Liver (tissue), 8 donors: ENCODE measurements at regions not wholly inside any gene's neighbourhood (a gene's known extent, or its start where the extent isn't known, plus 50 kb on each side); places are given as distances from the start of the nearest gene placed in this dataset.
"Not testable (repeated sequence)": the region's sequence is repeated elsewhere in the genome, so short reads cannot be mapped to it uniquely, and the experiment has no call there.

Experiments
- DNase-seq: peaks from one replicate; pipeline ENCODE4 v3.0.0-alpha.2; 2017; ENCODE audit warnings: low spot score
- H3K27ac ChIP-seq, 2 donors: one replicate each; pipeline ENCODE4 v1.7.0; 2013; ENCODE audit warnings: inconsistent platforms in 2 of 2, low read length in 2 of 2, control low read depth in 1 of 2, low read depth in 1 of 2, mild to moderate bottlenecking in 1 of 2
- H3K27me3 ChIP-seq, 4 donors: one replicate each; pipeline versions ENCODE4 v1.6.1 to v1.7.0; 2013; ENCODE audit warnings: low read length in 3 of 4, inconsistent platforms in 1 of 4, mild to moderate bottlenecking in 1 of 4, moderate library complexity in 1 of 4; ENCODE audit not compliant: control insufficient read depth in 4 of 4, insufficient read depth in 4 of 4
- H3K36me3 ChIP-seq, 4 donors: one replicate each; pipeline versions ENCODE4 v1.6.1 to v1.7.0; 2013; ENCODE audit warnings: low read length in 3 of 4, mild to moderate bottlenecking in 3 of 4, low read depth in 1 of 4, moderate library complexity in 1 of 4; ENCODE audit not compliant: control insufficient read depth in 4 of 4, insufficient read depth in 3 of 4
- H3K4me1 ChIP-seq, 4 donors: one replicate each; pipeline versions ENCODE4 v1.6.1 to v1.7.0; 2013; ENCODE audit warnings: low read length in 3 of 4, mild to moderate bottlenecking in 3 of 4, moderate library complexity in 1 of 4; ENCODE audit not compliant: control insufficient read depth in 4 of 4, insufficient read depth in 4 of 4
- H3K4me3 ChIP-seq, 3 donors: one replicate each; pipeline versions ENCODE4 v1.6.1 to v1.7.0; 2013; ENCODE audit warnings: low read length in 3 of 3, control low read depth in 1 of 3, low read depth in 1 of 3, mild to moderate bottlenecking in 1 of 3
- H3K9ac ChIP-seq, 2 donors: one replicate each; pipeline ENCODE4 v1.7.0; 2013; ENCODE audit warnings: low read length in 2 of 2, mild to moderate bottlenecking in 2 of 2, moderate library complexity in 2 of 2, control low read depth in 1 of 2, low read depth in 1 of 2
- H3K9me3 ChIP-seq, 4 donors: one replicate each; pipeline versions ENCODE4 v1.6.1 to v1.7.0; 2013; ENCODE audit warnings: low read length in 3 of 4; ENCODE audit not compliant: control insufficient read depth in 4 of 4
- CTCF ChIP-seq: fragments of 150-350 bp; IDR thresholded peaks from 2 replicates; pipeline ENCODE4 v1.5.1; 2017; ENCODE audit warnings: improper control_type of control experiment, low read depth, low read length; ENCODE audit not compliant: missing input control
- EGR1 ChIP-seq, 2 donors: IDR thresholded peaks; 2 replicates each; pipeline ENCODE4 v1.6.1; 2016 to 2018; ENCODE audit warnings: antibody characterized with exemption in 2 of 2, low read depth in 2 of 2
- FOXA2 ChIP-seq: IDR thresholded peaks from 2 replicates; pipeline ENCODE4 v1.6.1; 2016; ENCODE audit warnings: antibody characterized with exemption
- GABPA ChIP-seq, 2 donors: IDR thresholded peaks in 1 of 2; conservative IDR thresholded peaks in 1 of 2; 2 replicates each; pipeline ENCODE4 v1.6.1; 2016; ENCODE audit warnings: antibody characterized with exemption in 2 of 2, mild to moderate bottlenecking in 1 of 2, moderate library complexity in 1 of 2
- HNF4A ChIP-seq, 2 donors: conservative IDR thresholded peaks; 2 replicates each; pipeline ENCODE4 v1.6.1; 2016; ENCODE audit warnings: antibody characterized with exemption in 2 of 2, mild to moderate bottlenecking in 2 of 2
- HNF4G ChIP-seq: IDR thresholded peaks from 2 replicates; pipeline ENCODE4 v1.6.1; 2016; ENCODE audit warnings: antibody characterized with exemption
- RAD21 ChIP-seq, 2 donors: IDR thresholded peaks; 2 replicates each; pipeline ENCODE4 v1.6.1; 2016; ENCODE audit warnings: antibody characterized with exemption in 2 of 2, mild to moderate bottlenecking in 2 of 2
- TAF1 ChIP-seq: conservative IDR thresholded peaks from 2 replicates; pipeline ENCODE4 v1.6.1; 2016; ENCODE audit warnings: antibody characterized with exemption, mild to moderate bottlenecking
- WGBS: extraction: QIAGEN DNeasy Blood & Tissue Kit; methylation state at CpG from one replicate; pipeline ENCODE4 v1.1.7; 2013; 5-methylcytosine and 5-hydroxymethylcytosine counted together
- TF ChIP-seq, protein P1 (sequence below): IDR thresholded peaks from 2 replicates; pipeline ENCODE4 v1.6.1; 2016; ENCODE audit warnings: antibody characterized with exemption
- TF ChIP-seq, protein P2 (sequence below): IDR thresholded peaks from 2 replicates; pipeline ENCODE4 v1.6.1; 2016; ENCODE audit warnings: antibody characterized with exemption, mild to moderate bottlenecking
- donor health status: healthy.
- donor health status: healthy.
- donor health status: healthy.
- donor health status: healthy.
- donor health status: healthy.

DNA sequence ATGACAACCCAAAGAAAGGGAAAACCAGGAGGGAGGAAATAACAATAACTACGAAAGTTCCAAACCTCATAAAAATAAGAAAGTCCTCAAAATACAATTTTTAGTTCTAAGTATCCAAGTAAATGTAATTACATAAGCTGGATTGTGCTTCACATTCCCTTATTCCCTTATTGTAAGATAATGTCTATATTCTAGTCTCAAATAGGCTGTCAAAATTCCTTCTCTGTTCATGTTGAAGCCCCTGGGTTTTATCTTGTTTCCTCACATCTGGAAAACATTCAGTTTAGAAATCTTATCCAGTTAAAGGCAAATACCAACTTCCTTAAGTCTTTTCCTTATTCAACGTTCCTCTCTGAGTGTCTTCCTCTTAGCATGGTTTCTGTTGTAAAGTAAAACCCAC is 282.3 kb downstream of the CD109 start (continued):
- TF ChIP-seq, protein P1, sequence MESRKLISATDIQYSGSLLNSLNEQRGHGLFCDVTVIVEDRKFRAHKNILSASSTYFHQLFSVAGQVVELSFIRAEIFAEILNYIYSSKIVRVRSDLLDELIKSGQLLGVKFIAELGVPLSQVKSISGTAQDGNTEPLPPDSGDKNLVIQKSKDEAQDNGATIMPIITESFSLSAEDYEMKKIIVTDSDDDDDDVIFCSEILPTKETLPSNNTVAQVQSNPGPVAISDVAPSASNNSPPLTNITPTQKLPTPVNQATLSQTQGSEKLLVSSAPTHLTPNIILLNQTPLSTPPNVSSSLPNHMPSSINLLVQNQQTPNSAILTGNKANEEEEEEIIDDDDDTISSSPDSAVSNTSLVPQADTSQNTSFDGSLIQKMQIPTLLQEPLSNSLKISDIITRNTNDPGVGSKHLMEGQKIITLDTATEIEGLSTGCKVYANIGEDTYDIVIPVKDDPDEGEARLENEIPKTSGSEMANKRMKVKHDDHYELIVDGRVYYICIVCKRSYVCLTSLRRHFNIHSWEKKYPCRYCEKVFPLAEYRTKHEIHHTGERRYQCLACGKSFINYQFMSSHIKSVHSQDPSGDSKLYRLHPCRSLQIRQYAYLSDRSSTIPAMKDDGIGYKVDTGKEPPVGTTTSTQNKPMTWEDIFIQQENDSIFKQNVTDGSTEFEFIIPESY, result no peak
- no peak for TF ChIP-seq CTCF
- no peak for TF ChIP-seq EGR1 (IDR thresholded peaks at IDR 0.05; ENCODE audit: low read depth in 2 of 2)
- TF ChIP-seq RAD21 (IDR thresholded peaks at IDR 0.05), result no peak
- no peak for TF ChIP-seq GABPA (IDR thresholded peaks at IDR 0.05 in 1 of 2, conservative IDR thresholded peaks at IDR 0.05 in 1 of 2)
- no peak for TF ChIP-seq HNF4G

GRCh38 chr6:73972518-73972917 is 276.5 kb downstream of the CD109 start:
- H3K4me1 ChIP-seq, H3K27ac ChIP-seq, H3K36me3 ChIP-seq, H3K27me3 ChIP-seq, H3K9ac ChIP-seq, DNase-seq, H3K4me3 ChIP-seq, H3K9me3 ChIP-seq: not testable (repeated sequence)
- WGBS, result 91% methylated on average over 7 of the region's 7 CpGs

DNA sequence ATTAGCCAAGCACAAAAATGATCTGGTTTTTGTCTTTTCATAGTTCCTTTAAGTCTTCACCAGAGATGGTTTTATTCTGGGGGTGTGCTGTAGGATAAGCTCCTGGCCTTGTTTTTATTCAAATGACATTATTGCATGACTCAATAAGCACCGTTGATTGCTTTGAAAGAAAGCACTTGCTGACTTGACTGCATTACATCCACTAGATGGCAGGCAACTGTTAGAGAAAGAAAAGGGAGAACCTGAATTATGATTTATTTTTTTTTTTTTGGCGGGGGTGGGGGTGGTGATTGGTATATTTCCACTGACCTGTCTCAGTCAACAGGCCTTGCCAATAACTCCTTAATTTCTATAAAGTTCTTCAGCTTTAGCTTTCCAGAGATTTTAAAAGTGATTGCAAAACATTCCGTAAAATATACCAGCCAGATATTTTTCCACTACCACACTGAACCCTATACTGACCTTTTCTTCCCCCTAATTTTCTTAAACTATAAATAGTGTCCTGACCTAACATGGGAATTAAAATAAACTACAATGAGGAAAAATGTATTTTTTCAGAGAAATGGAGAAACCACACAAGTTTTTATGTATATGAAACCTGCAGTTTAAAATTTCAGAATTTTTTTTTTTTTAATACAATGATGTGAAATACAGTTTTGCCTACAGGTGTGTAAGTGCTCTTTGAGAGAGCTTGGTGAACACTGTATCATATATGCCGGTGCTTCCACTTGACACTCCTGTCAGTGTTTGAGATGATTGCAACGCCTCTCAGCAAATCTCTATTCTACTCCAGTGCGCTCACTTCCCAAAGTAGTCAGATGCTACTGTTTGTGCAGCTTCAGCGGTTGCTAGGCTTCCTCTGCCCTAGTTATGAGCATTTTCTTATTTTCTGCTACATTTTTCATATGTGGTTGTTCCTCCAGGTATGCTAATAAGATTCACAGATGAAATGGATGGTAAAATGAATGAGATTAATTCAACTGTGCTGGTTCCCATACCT is 274.3 kb downstream of the CD109 start:
- no peak overlapping the region for H3K4me3 ChIP-seq
- DNase-seq, result no peak
- no peak overlapping the region for H3K9ac ChIP-seq
- no peaks in the 10 kb centered on the region for H3K36me3 ChIP-seq
- no peaks in the 10 kb centered on the region for H3K9me3 ChIP-seq
- H3K4me1 ChIP-seq, result no peaks in the 10 kb centered on the region
- TF ChIP-seq, protein P2, sequence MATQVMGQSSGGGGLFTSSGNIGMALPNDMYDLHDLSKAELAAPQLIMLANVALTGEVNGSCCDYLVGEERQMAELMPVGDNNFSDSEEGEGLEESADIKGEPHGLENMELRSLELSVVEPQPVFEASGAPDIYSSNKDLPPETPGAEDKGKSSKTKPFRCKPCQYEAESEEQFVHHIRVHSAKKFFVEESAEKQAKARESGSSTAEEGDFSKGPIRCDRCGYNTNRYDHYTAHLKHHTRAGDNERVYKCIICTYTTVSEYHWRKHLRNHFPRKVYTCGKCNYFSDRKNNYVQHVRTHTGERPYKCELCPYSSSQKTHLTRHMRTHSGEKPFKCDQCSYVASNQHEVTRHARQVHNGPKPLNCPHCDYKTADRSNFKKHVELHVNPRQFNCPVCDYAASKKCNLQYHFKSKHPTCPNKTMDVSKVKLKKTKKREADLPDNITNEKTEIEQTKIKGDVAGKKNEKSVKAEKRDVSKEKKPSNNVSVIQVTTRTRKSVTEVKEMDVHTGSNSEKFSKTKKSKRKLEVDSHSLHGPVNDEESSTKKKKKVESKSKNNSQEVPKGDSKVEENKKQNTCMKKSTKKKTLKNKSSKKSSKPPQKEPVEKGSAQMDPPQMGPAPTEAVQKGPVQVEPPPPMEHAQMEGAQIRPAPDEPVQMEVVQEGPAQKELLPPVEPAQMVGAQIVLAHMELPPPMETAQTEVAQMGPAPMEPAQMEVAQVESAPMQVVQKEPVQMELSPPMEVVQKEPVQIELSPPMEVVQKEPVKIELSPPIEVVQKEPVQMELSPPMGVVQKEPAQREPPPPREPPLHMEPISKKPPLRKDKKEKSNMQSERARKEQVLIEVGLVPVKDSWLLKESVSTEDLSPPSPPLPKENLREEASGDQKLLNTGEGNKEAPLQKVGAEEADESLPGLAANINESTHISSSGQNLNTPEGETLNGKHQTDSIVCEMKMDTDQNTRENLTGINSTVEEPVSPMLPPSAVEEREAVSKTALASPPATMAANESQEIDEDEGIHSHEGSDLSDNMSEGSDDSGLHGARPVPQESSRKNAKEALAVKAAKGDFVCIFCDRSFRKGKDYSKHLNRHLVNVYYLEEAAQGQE, result no peak
- TF ChIP-seq TAF1, result no peak
- no peak for TF ChIP-seq FOXA2
- TF ChIP-seq CTCF, result peak; percentile 58
- TF ChIP-seq, protein P1, result no peak
- TF ChIP-seq HNF4A (conservative IDR thresholded peaks at IDR 0.05), result no peak
- TF ChIP-seq RAD21 (IDR thresholded peaks at IDR 0.05), result peak; percentile 78 to 83
- H3K27ac ChIP-seq, result no peak overlapping the region
- WGBS, result 48% methylated on average over 7 of the region's 7 CpGs
- no peaks in the 10 kb centered on the region for H3K27me3 ChIP-seq
